ENCODE measurements at regions not wholly inside any gene's neighbourhood (a gene's known extent, or its start where the extent isn't known, plus 50 kb on each side); places are given as distances from the start of the nearest gene placed in this dataset.

- H3K4me3 ChIP-seq (ENCODE audit: low read depth, low read length): no peak overlapping the region
- no peak for TF ChIP-seq CTCF (conservative IDR thresholded peaks at IDR 0.05; ENCODE audit: low read depth, low read length)
- DNase-seq (ENCODE audit: low read depth): no peak
Measured at GRCh38 chr5:56320686-56321085, 87.6 kb upstream of the ANKRD55 start.

GRCh38 chr5:56319526-56320181 lies 86.5 kb upstream of the ANKRD55 start:
- no peak for TF ChIP-seq CTCF (conservative IDR thresholded peaks at IDR 0.05; ENCODE audit: low read depth, low read length)
- DNase-seq (ENCODE audit: low read depth): peak; percentile 50
- H3K4me3 ChIP-seq (ENCODE audit: low read depth, low read length): no peak overlapping the region

- no peak for DNase-seq (ENCODE audit: low read depth)
- no peak for TF ChIP-seq CTCF (conservative IDR thresholded peaks at IDR 0.05; ENCODE audit: low read depth, low read length)
- H3K4me3 ChIP-seq (ENCODE audit: low read depth, low read length): no peak overlapping the region
Measured at GRCh38 chr5:56317923-56318561, 84.9 kb upstream of the ANKRD55 start.

- TF ChIP-seq CTCF (conservative IDR thresholded peaks at IDR 0.05; ENCODE audit: low read depth, low read length): no peak
- no peak overlapping the region for H3K4me3 ChIP-seq (ENCODE audit: low read depth, low read length)
- no peak for DNase-seq (ENCODE audit: low read depth)
Measured at GRCh38 chr5:56316299-56316994, 83.3 kb upstream of the ANKRD55 start.

GRCh38 chr5:56314529-56314928 lies 81.4 kb upstream of the ANKRD55 start:
- peak; percentile 63 for DNase-seq (ENCODE audit: low read depth)
- no peak overlapping the region for H3K4me3 ChIP-seq (ENCODE audit: low read depth, low read length)
- TF ChIP-seq CTCF (conservative IDR thresholded peaks at IDR 0.05; ENCODE audit: low read depth, low read length): peak; percentile 89

GRCh38 chr5:56313596-56313995 lies 80.5 kb upstream of the ANKRD55 start:
- H3K4me3 ChIP-seq (ENCODE audit: low read depth, low read length): no peak overlapping the region
- DNase-seq (ENCODE audit: low read depth): no peak
- TF ChIP-seq CTCF (conservative IDR thresholded peaks at IDR 0.05; ENCODE audit: low read depth, low read length): no peak
